ENCODE measurements at regions not wholly inside any gene's neighbourhood (a gene's known extent, or its start where the extent isn't known, plus 50 kb on each side); places are given as distances from the start of the nearest gene placed in this dataset.

DNA sequence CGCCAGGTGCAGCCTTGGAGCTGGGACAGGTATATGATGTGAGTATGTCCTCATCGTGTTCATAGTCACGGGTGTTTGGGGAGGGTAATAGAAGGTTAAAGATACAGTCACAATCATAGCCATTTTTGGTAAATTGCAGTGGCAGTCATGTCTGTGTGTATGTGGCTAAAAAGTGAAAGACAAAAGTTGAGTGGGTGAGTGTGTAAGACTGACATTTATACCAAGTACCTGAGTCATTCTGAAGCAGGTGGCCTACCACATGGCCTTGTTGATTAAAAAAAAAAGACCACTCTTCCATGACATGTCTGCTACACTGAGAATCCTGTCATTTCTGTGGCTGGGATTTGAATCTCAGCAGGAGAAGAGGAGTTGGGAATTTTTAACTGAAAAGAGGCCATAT lies 181.9 kb downstream of the SCP2D1 start:
- no peaks in the 10 kb centered on the region for H3K27me3 ChIP-seq (replicated peaks in 1 of 4; ENCODE audit: control insufficient read depth in 3 of 4, extremely low read depth in 1 of 4, insufficient read depth in 3 of 4, low read length in 3 of 4)
- H3K27ac ChIP-seq (ENCODE audit: low read depth, low read length) = no peak overlapping the region
- TF ChIP-seq CBX8 (IDR thresholded peaks at IDR 0.05; ENCODE audit: borderline replicate concordance, low read depth, low read length) = no peak
- TF ChIP-seq, protein P1, sequence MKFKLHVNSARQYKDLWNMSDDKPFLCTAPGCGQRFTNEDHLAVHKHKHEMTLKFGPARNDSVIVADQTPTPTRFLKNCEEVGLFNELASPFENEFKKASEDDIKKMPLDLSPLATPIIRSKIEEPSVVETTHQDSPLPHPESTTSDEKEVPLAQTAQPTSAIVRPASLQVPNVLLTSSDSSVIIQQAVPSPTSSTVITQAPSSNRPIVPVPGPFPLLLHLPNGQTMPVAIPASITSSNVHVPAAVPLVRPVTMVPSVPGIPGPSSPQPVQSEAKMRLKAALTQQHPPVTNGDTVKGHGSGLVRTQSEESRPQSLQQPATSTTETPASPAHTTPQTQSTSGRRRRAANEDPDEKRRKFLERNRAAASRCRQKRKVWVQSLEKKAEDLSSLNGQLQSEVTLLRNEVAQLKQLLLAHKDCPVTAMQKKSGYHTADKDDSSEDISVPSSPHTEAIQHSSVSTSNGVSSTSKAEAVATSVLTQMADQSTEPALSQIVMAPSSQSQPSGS (IDR thresholded peaks at IDR 0.05; ENCODE audit: low read length) = no peak
- no peak for TF ChIP-seq SIN3A (conservative IDR thresholded peaks at IDR 0.05 in 1 of 2, IDR thresholded peaks at IDR 0.05 in 1 of 2; ENCODE audit: low read depth in 1 of 2, low read length in 2 of 2)
- TF ChIP-seq CHD1 (IDR thresholded peaks at IDR 0.05; ENCODE audit: low read depth, low read length) = no peak
- no peak for TF ChIP-seq SRF (IDR thresholded peaks at IDR 0.05; ENCODE audit: low read depth, low read length)
- TF ChIP-seq EGR1 (IDR thresholded peaks at IDR 0.05; ENCODE audit: borderline replicate concordance, low read depth, low read length) = no peak
- no peak for TF ChIP-seq SAP30 (IDR thresholded peaks at IDR 0.05; ENCODE audit: insufficient read depth, insufficient replicate concordance, low read length)
- TF ChIP-seq GABPA (IDR thresholded peaks at IDR 0.05; ENCODE audit: borderline replicate concordance, insufficient read depth, low read length) = no peak
- TF ChIP-seq TAF7 (optimal IDR thresholded peaks at IDR 0.05; ENCODE audit: borderline replicate concordance, low read depth, low read length) = no peak
- TF ChIP-seq ASH2L (IDR thresholded peaks at IDR 0.05; ENCODE audit: low read length) = no peak
- no peak for TF ChIP-seq BCL11A (IDR thresholded peaks at IDR 0.05; ENCODE audit: low read depth in 2 of 2, low read length in 2 of 2)
- no peak for TF ChIP-seq CTBP2 (IDR thresholded peaks at IDR 0.05; ENCODE audit: borderline replicate concordance, insufficient read depth, insufficient read length, low read length)
- H2BK20ac ChIP-seq (ENCODE audit: low read length) = no peak overlapping the region
- H2BK12ac ChIP-seq (ENCODE audit: low read depth, low read length) = no peak overlapping the region
- H3K14ac ChIP-seq (ENCODE audit: insufficient read length) = no peak overlapping the region
- ChIA-PET CTCF (ENCODE audit: partially characterized antibody) (interaction anchor here (2.4 kb wide), 1 partner anchor 10 kb away, joined by 10 read pairs; no protein-coding TSS in a partner anchor), POLR2A (ENCODE audit: partially characterized antibody) (no interaction called here)
- no peak overlapping the region for H3K4me3 ChIP-seq (ENCODE audit: extremely low read depth in 1 of 4, insufficient read depth in 2 of 4, low read depth in 3 of 4, low read length in 4 of 4)
- no peak overlapping the region for H3K4me2 ChIP-seq (ENCODE audit: insufficient read depth in 1 of 2, low read depth in 2 of 2, low read length in 2 of 2)
- H3K79me1 ChIP-seq (ENCODE audit: low read depth, low read length) = no peaks in the 10 kb centered on the region
- 93% methylated on average over 3 of the region's 3 CpGs; no CpG with 5 or more reads in 1 of the 2 experiments for WGBS, 2 experiments (ENCODE audit: extremely low coverage in 1 of 2, insufficient coverage in 1 of 2, insufficient read length in 1 of 2, insufficient replicate concordance in 2 of 2, low coverage in 1 of 2, low lambda C conversion rate in 2 of 2, missing lambda C conversion rate in 1 of 2)
- no peak overlapping the region for H3K4ac ChIP-seq (replicated peaks; ENCODE audit: insufficient read length, low read depth, low read length)
- H4K91ac ChIP-seq (replicated peaks; ENCODE audit: insufficient read length, low read length) = no peak overlapping the region
- no peak overlapping the region for H4K8ac ChIP-seq (ENCODE audit: extremely low read depth, insufficient read depth, low read length)
- H2BK15ac ChIP-seq (ENCODE audit: low read length) = no peak overlapping the region
- H3K9ac ChIP-seq (replicated peaks in 1 of 4; ENCODE audit: extremely low read depth in 1 of 4, low read depth in 3 of 4, low read length in 3 of 4) = no peak overlapping the region
- no peak overlapping the region for H2BK120ac ChIP-seq (replicated peaks; ENCODE audit: low read depth, low read length)
- H4K5ac ChIP-seq (ENCODE audit: insufficient read length, low read depth, low read length) = no peak overlapping the region
- DNase-seq (ENCODE audit: low read depth in 1 of 2, low spot score in 2 of 2) (no peak), FAIRE-seq (no peak)
- H3K4me1 ChIP-seq (replicated peaks in 1 of 4; ENCODE audit: control insufficient read depth in 3 of 4, insufficient read depth in 4 of 4, low read length in 3 of 4) = no peaks in the 10 kb centered on the region
- peaks cover 2% of the 10 kb centered on the region; the same call in 1 of the 2 replicates for H3K23me2 ChIP-seq (ENCODE audit: low read depth, low read length)
- H4K20me1 ChIP-seq (replicated peaks in 1 of 2; ENCODE audit: control insufficient read depth in 1 of 2, insufficient read depth in 2 of 2, low read length in 2 of 2) = no peaks in the 10 kb centered on the region
- no peaks in the 10 kb centered on the region for H3K36me3 ChIP-seq (ENCODE audit: control insufficient read depth in 2 of 4, insufficient read depth in 4 of 4, low read length in 3 of 4)
- H2AFZ ChIP-seq (ENCODE audit: low read length) = no peak overlapping the region
- H3K9me3 ChIP-seq (ENCODE audit: insufficient read depth in 2 of 2, low read depth in 1 of 2, low read length in 1 of 2) = peaks cover 8 to 14% of the 10 kb centered on the region in 2 experiments; a peak in 1 of 4 replicates
- no peak overlapping the region for H3K56ac ChIP-seq (replicated peaks; ENCODE audit: insufficient read length, low read depth, low read length)
- H2AK5ac ChIP-seq (ENCODE audit: low read depth, low read length) = no peak overlapping the region
- H2BK5ac ChIP-seq (ENCODE audit: low read depth, low read length) = no peak overlapping the region
- no peak overlapping the region for H3K18ac ChIP-seq (ENCODE audit: extremely low read depth, low read length)
- no peak overlapping the region for H3K23ac ChIP-seq (ENCODE audit: insufficient read length)
- H3K79me2 ChIP-seq (ENCODE audit: control insufficient read depth in 1 of 2, insufficient read depth in 2 of 2, low read length in 2 of 2) = no peaks in the 10 kb centered on the region

Data from H1 (cell line).